D721Med (cell line): ENCODE measurements at regions not wholly inside any gene's neighbourhood (a gene's known extent, or its start where the extent isn't known, plus 50 kb on each side); places are given as distances from the start of the nearest gene placed in this dataset.

Source experiments
- DNase-seq: peaks from one replicate; pipeline ENCODE4 v3.0.0; 2011; ENCODE audit warnings: low spot score; ENCODE audit not compliant: insufficient read length
- FAIRE-seq: peaks from 2 replicates; lab custom pipeline; 2011; peaks lifted over from hg19 to GRCh38; lab: Jason Lieb, UNC
- TF ChIP-seq, protein P1 (sequence below): IDR thresholded peaks from 2 replicates; pipeline ENCODE4 v1.5.1; 2012; ENCODE audit warnings: mild to moderate bottlenecking, control low read depth; ENCODE audit not compliant: insufficient read depth; ENCODE audit errors: missing control alignments

DNA sequence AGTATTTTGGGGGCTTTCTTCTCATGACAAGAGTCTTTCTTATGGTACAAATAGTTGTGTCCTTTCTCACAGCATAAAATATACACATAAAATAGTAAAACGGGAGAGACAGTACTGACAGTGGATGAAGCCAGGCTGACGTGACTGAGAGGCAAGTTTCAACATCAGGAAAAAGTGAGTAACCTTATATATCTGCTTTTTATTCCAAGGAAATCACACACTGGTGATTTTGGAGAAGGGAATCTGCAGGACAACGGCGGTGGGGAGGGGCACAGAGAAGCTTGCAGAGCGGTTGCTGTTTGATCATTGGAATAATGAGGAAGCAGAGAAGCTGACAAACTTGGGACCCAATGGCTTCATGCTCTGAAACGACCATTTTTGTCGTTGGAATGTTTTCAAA, 130.6 kb upstream of the ZNF236 start:
- TF ChIP-seq, protein P1, sequence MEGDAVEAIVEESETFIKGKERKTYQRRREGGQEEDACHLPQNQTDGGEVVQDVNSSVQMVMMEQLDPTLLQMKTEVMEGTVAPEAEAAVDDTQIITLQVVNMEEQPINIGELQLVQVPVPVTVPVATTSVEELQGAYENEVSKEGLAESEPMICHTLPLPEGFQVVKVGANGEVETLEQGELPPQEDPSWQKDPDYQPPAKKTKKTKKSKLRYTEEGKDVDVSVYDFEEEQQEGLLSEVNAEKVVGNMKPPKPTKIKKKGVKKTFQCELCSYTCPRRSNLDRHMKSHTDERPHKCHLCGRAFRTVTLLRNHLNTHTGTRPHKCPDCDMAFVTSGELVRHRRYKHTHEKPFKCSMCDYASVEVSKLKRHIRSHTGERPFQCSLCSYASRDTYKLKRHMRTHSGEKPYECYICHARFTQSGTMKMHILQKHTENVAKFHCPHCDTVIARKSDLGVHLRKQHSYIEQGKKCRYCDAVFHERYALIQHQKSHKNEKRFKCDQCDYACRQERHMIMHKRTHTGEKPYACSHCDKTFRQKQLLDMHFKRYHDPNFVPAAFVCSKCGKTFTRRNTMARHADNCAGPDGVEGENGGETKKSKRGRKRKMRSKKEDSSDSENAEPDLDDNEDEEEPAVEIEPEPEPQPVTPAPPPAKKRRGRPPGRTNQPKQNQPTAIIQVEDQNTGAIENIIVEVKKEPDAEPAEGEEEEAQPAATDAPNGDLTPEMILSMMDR = no peak
- DNase-seq = no peak
- no peak for FAIRE-seq

GRCh38 chr18:76689646-76690264, 132.6 kb upstream of the ZNF236 start:
- TF ChIP-seq, protein P1 = peak; percentile 6
- no peak for DNase-seq
- peak; percentile 99 for FAIRE-seq

- no peak for FAIRE-seq
- TF ChIP-seq, protein P1 = no peak
- DNase-seq = no peak
These were observed 133.5 kb upstream of the ZNF236 start for GRCh38 chr18:76688724-76689472.

GRCh38 chr18:76687304-76687962, 134.9 kb upstream of the ZNF236 start:
- TF ChIP-seq, protein P1 = no peak
- FAIRE-seq (no peak), DNase-seq (no peak)

- DNase-seq (peak; percentile 98), FAIRE-seq (peak; percentile 100)
- TF ChIP-seq, protein P1 = peak; percentile 67
These were observed 135.6 kb upstream of the ZNF236 start for GRCh38 chr18:76686737-76687231.

DNA sequence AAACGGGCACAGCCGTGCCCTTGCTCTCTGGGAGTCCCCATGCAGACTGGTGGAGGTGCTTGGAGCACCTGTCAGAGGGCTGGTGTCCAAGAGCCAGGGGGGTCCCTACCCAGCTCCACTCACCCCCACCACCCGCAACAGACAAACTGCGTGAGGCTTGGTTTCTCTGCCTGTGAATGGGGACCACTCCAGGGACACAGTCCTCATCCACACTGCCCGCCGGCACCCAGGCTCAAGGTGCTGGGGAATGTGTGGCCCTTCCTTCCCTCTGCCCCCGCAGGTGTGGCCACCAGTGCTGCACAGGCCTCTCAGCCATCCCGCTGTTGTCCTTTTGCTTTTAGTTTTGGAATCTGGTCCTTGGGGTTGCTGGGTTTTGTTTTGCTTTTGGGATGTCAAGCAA, 136.5 kb upstream of the ZNF236 start:
- DNase-seq (no peak), FAIRE-seq (no peak)
- TF ChIP-seq, protein P1 = no peak

DNA sequence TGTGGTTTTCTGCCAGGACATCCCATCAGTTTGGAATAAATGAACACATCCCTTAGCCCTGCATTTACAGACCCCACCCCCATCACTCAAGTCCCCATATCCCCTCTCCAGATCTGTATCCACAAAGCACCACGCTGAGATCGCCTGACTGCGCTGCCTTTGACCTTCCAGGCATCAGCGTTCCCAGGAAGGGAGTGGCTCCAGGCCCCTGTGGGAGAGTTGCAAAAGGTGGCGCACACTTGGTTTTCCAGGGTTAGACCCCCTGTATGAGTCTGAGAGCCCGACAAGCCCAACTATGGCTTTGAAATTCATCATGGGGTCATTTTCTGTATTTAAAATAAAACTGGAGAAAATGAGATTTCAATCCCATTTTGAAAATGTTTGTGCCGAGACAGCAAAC, 137.0 kb upstream of the ZNF236 start:
- no peak for DNase-seq
- FAIRE-seq = peak; percentile 81
- TF ChIP-seq, protein P1 = no peak
